ENCODE measurements at regions not wholly inside any gene's neighbourhood (a gene's known extent, or its start where the extent isn't known, plus 50 kb on each side); places are given as distances from the start of the nearest gene placed in this dataset.
A peak's percentile ranks its signal among the peaks of the same experiment; 100 is the strongest.

- H3K4me2 ChIP-seq (ENCODE audit: insufficient read depth in 1 of 2, low read depth in 2 of 2, low read length in 2 of 2) = no peak overlapping the region
- H3K79me2 ChIP-seq (ENCODE audit: control insufficient read depth in 1 of 2, insufficient read depth in 2 of 2, low read length in 2 of 2) = no peaks in the 10 kb centered on the region
- no peak overlapping the region for H3K9ac ChIP-seq (replicated peaks in 1 of 4; ENCODE audit: extremely low read depth in 1 of 4, low read depth in 3 of 4, low read length in 3 of 4)
- POLR2A ChIA-PET (ENCODE audit: partially characterized antibody) = no interaction called here
- no peaks in the 10 kb centered on the region for H3K36me3 ChIP-seq (ENCODE audit: control insufficient read depth in 2 of 4, insufficient read depth in 4 of 4, low read length in 3 of 4)
- H3K14ac ChIP-seq (ENCODE audit: insufficient read length) = no peak overlapping the region
- no peaks in the 10 kb centered on the region for H4K20me1 ChIP-seq (replicated peaks in 1 of 2; ENCODE audit: control insufficient read depth in 1 of 2, insufficient read depth in 2 of 2, low read length in 2 of 2)
- H3K27me3 ChIP-seq (replicated peaks in 1 of 4; ENCODE audit: control insufficient read depth in 3 of 4, extremely low read depth in 1 of 4, insufficient read depth in 3 of 4, low read length in 3 of 4) = no peaks in the 10 kb centered on the region
- H4K5ac ChIP-seq (ENCODE audit: insufficient read length, low read depth, low read length) = no peak overlapping the region
- H4K91ac ChIP-seq (replicated peaks; ENCODE audit: insufficient read length, low read length) = no peak overlapping the region
- H3K9me3 ChIP-seq (ENCODE audit: insufficient read depth in 2 of 2, low read depth in 1 of 2, low read length in 1 of 2) = no peaks in the 10 kb centered on the region
- no peak overlapping the region for H2BK20ac ChIP-seq (ENCODE audit: low read length)
- H3K23ac ChIP-seq (ENCODE audit: insufficient read length) = no peak overlapping the region
- no peak overlapping the region for H3K56ac ChIP-seq (replicated peaks; ENCODE audit: insufficient read length, low read depth, low read length)
- H2AFZ ChIP-seq (ENCODE audit: low read length) = no peak overlapping the region
- 92% methylated on average over 11 of the region's 11 CpGs; no CpG with 5 or more reads in 1 of the 2 experiments for WGBS, 2 experiments (ENCODE audit: extremely low coverage in 1 of 2, insufficient coverage in 1 of 2, insufficient read length in 1 of 2, insufficient replicate concordance in 2 of 2, low coverage in 1 of 2, low lambda C conversion rate in 2 of 2, missing lambda C conversion rate in 1 of 2)
- H3K18ac ChIP-seq (ENCODE audit: extremely low read depth, low read length) = no peak overlapping the region
- H2AK5ac ChIP-seq (ENCODE audit: low read depth, low read length) = no peak overlapping the region
- no peak overlapping the region for H2BK15ac ChIP-seq (ENCODE audit: low read length)
- H3K79me1 ChIP-seq (ENCODE audit: low read depth, low read length) = no peaks in the 10 kb centered on the region
- no peak overlapping the region for H2BK5ac ChIP-seq (ENCODE audit: low read depth, low read length)
- no peak for FAIRE-seq
- no peak overlapping the region for H2BK120ac ChIP-seq (replicated peaks; ENCODE audit: low read depth, low read length)
- H3K4me1 ChIP-seq (replicated peaks in 1 of 4; ENCODE audit: control insufficient read depth in 3 of 4, insufficient read depth in 4 of 4, low read length in 3 of 4) = no peaks in the 10 kb centered on the region
- no peak overlapping the region for H3K27ac ChIP-seq (ENCODE audit: low read depth, low read length)
- CTCF ChIA-PET (ENCODE audit: partially characterized antibody) = interaction anchor here (0.6 kb wide), 1 partner anchor 240 kb away, joined by 4 read pairs; no protein-coding TSS in a partner anchor
- TF ChIP-seq E2F6 (IDR thresholded peaks at IDR 0.05) (peak; percentile 63), SIX5 (IDR thresholded peaks at IDR 0.05; ENCODE audit: low read depth, low read length) (no peak), SP1 (IDR thresholded peaks at IDR 0.05; ENCODE audit: low read depth, low read length) (no peak), NANOG (IDR thresholded peaks at IDR 0.05; ENCODE audit: insufficient read depth, low read depth, low read length, poor library complexity, severe bottlenecking) (no peak), RNF2 (IDR thresholded peaks at IDR 0.05; ENCODE audit: borderline replicate concordance, low read depth, low read length, missing control alignments, poor library complexity, severe bottlenecking) (no peak), SAP30 (IDR thresholded peaks at IDR 0.05; ENCODE audit: insufficient read depth, insufficient replicate concordance, low read length) (no peak)
- no peaks in the 10 kb centered on the region for H3K23me2 ChIP-seq (ENCODE audit: low read depth, low read length)
- DNase-seq (ENCODE audit: low read depth in 1 of 2, low spot score in 2 of 2) = no peak
- no peak overlapping the region for H3K4me3 ChIP-seq (ENCODE audit: extremely low read depth in 1 of 4, insufficient read depth in 2 of 4, low read depth in 3 of 4, low read length in 4 of 4)
- no peak overlapping the region for H2BK12ac ChIP-seq (ENCODE audit: low read depth, low read length)
- H4K8ac ChIP-seq (ENCODE audit: extremely low read depth, insufficient read depth, low read length) = no peak overlapping the region
- no peak overlapping the region for H3K4ac ChIP-seq (replicated peaks; ENCODE audit: insufficient read length, low read depth, low read length)
These were observed 304.0 kb upstream of the TMEFF2 start for GRCh38 chr2:192498747-192499146.
